ENCODE measurements at regions not wholly inside any gene's neighbourhood (a gene's known extent, or its start where the extent isn't known, plus 50 kb on each side); places are given as distances from the start of the nearest gene placed in this dataset.

DNA sequence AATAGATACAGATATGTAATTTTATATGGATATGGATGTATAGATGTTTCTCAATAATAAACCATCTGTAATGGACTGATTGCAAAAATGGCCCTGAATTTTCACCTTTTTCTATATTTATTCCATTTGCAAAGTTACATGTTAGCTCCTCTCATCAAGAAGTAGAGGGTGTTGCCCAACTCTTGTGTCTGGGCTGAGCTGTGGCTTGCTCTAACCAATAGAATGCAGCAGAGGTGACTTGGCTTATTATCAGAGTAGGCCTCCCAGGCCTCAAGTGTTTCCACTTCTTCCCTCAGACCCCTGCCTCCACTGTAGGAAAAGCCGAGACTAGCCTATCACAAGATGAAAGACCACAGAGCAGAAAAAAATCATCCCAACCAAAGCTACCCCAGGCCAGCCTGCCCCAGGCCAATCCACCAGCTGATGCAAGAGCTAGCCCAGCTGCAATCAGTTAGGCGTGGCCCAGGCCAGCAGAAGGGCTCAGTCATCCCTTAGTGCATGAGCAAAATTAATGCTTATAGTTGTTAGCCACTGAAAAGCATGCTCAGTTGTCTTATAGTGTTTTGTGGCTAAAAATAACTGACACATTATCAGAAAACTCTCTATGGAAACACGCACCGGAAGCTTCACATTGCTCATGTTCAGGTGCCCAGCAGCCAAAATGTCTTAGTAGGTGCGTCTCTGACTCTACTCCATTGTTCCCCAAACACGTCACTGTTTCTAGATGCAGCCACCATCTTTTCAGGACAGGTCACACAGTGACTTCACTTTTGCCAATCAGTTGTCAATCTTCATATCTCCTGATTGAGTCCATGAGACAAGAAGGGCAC, 464.0 kb downstream of the FBXO15 start:
- no peaks in the 10 kb centered on the region for H3K36me3 ChIP-seq (ENCODE audit: insufficient read depth, low read length)
- TF ChIP-seq CTCF (conservative IDR thresholded peaks at IDR 0.05; ENCODE audit: low read length), result no peak
- no peak for TF ChIP-seq EZH2phosphoT487 (IDR thresholded peaks at IDR 0.05; ENCODE audit: borderline replicate concordance)
- H3K9ac ChIP-seq (ENCODE audit: low read depth, low read length, poor library complexity, severe bottlenecking), result no peak overlapping the region
- H3K9me2 ChIP-seq (replicated peaks; ENCODE audit: low read depth, low read length), result no peaks in the 10 kb centered on the region
- H4K20me1 ChIP-seq (ENCODE audit: insufficient read depth, low read length, poor library complexity, severe bottlenecking), result no peaks in the 10 kb centered on the region
- no peaks in the 10 kb centered on the region for H3K27me3 ChIP-seq (ENCODE audit: insufficient read depth, low read length, poor library complexity, severe bottlenecking)
- H3F3A ChIP-seq (ENCODE audit: low read depth), result no peaks in the 10 kb centered on the region
- H3K9me3 ChIP-seq (ENCODE audit: insufficient read depth, low read depth, low read length), result no peaks in the 10 kb centered on the region
- H3K4me3 ChIP-seq (ENCODE audit: low read length, poor library complexity, severe bottlenecking), result no peak overlapping the region
- H3K4me2 ChIP-seq (ENCODE audit: low read depth, low read length, poor library complexity, severe bottlenecking), result no peak overlapping the region
- H3K4me1 ChIP-seq (ENCODE audit: insufficient read depth, low read length, poor library complexity, severe bottlenecking), result peaks cover 34% of the 10 kb centered on the region
- H3K79me2 ChIP-seq (ENCODE audit: insufficient read depth, low read length), result no peaks in the 10 kb centered on the region
- no peak overlapping the region for H2AFZ ChIP-seq (ENCODE audit: low read length)

DNA sequence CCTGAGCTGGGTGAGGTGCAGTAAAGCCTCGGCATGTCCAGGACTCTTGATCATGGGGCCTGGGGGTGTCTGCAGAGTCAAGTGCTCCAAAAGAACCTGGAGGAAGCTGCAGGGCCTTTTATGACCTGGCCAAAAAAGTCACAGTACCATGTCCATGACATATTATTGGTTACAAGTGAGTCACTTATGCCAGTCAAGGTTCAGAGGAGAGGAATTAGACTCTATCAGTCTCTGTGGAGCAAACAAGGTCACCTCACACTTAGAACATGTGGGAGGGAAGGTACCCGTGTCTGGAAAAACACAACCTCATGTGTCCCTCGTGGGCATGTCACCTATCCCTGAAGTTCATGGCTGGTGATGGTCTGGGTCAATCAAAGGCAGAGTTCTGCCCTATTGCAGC, 465.7 kb downstream of the FBXO15 start:
- Histone ChIP-seq H3K36me3 (ENCODE audit: insufficient read depth, low read length) (no peaks in the 10 kb centered on the region), H3K4me3 (ENCODE audit: low read length, poor library complexity, severe bottlenecking) (no peak overlapping the region), H3K9me2 (replicated peaks; ENCODE audit: low read depth, low read length) (no peaks in the 10 kb centered on the region), H3K9ac (ENCODE audit: low read depth, low read length, poor library complexity, severe bottlenecking) (no peak overlapping the region), H3K4me1 (ENCODE audit: insufficient read depth, low read length, poor library complexity, severe bottlenecking) (peaks cover 34% of the 10 kb centered on the region), H3F3A (ENCODE audit: low read depth) (no peaks in the 10 kb centered on the region), H2AFZ (ENCODE audit: low read length) (no peak overlapping the region), H3K9me3 (ENCODE audit: insufficient read depth, low read depth, low read length) (no peaks in the 10 kb centered on the region), H3K27me3 (ENCODE audit: insufficient read depth, low read length, poor library complexity, severe bottlenecking) (no peaks in the 10 kb centered on the region), H4K20me1 (ENCODE audit: insufficient read depth, low read length, poor library complexity, severe bottlenecking) (no peaks in the 10 kb centered on the region), H3K4me2 (ENCODE audit: low read depth, low read length, poor library complexity, severe bottlenecking) (no peak overlapping the region), H3K79me2 (ENCODE audit: insufficient read depth, low read length) (no peaks in the 10 kb centered on the region)
- TF ChIP-seq EZH2phosphoT487 (IDR thresholded peaks at IDR 0.05; ENCODE audit: borderline replicate concordance) (no peak), CTCF (conservative IDR thresholded peaks at IDR 0.05; ENCODE audit: low read length) (no peak)

GRCh38 chr18:73681398-73681797, 466.2 kb downstream of the FBXO15 start:
- H3K27me3 ChIP-seq (ENCODE audit: insufficient read depth, low read length, poor library complexity, severe bottlenecking), result no peaks in the 10 kb centered on the region
- no peaks in the 10 kb centered on the region for H3F3A ChIP-seq (ENCODE audit: low read depth)
- H3K36me3 ChIP-seq (ENCODE audit: insufficient read depth, low read length), result no peaks in the 10 kb centered on the region
- H3K79me2 ChIP-seq (ENCODE audit: insufficient read depth, low read length), result no peaks in the 10 kb centered on the region
- no peaks in the 10 kb centered on the region for H4K20me1 ChIP-seq (ENCODE audit: insufficient read depth, low read length, poor library complexity, severe bottlenecking)
- H3K4me3 ChIP-seq (ENCODE audit: low read length, poor library complexity, severe bottlenecking), result no peak overlapping the region
- no peak overlapping the region for H3K4me2 ChIP-seq (ENCODE audit: low read depth, low read length, poor library complexity, severe bottlenecking)
- no peak overlapping the region for H2AFZ ChIP-seq (ENCODE audit: low read length)
- H3K9ac ChIP-seq (ENCODE audit: low read depth, low read length, poor library complexity, severe bottlenecking), result no peak overlapping the region
- TF ChIP-seq CTCF (conservative IDR thresholded peaks at IDR 0.05; ENCODE audit: low read length) (no peak), EZH2phosphoT487 (IDR thresholded peaks at IDR 0.05; ENCODE audit: borderline replicate concordance) (no peak)
- H3K9me2 ChIP-seq (replicated peaks; ENCODE audit: low read depth, low read length), result no peaks in the 10 kb centered on the region
- no peaks in the 10 kb centered on the region for H3K9me3 ChIP-seq (ENCODE audit: insufficient read depth, low read depth, low read length)
- peaks cover 34% of the 10 kb centered on the region for H3K4me1 ChIP-seq (ENCODE audit: insufficient read depth, low read length, poor library complexity, severe bottlenecking)

Measured in Loucy (cell line).